ENCODE measurements at regions not wholly inside any gene's neighbourhood (a gene's known extent, or its start where the extent isn't known, plus 50 kb on each side); places are given as distances from the start of the nearest gene placed in this dataset.

DNA sequence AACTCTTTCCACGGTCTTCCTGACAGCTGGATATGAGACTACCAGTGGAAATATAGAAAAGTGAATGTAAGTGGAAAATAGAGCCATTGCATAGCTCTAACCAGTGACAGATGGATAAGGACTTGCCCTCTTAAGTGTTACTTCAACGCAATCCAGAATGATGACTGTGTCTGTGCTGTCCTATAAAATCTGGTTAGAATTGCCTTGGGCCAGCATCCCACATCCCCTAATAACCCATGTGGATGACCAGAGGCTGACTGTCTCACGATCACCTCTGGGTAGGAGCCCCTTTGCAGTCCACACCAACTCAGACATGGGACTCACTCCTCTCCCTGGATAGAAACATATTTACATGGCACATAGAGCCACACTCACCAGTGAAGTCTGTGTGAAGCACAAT, 186.6 kb downstream of the C1D start:
- TF ChIP-seq, protein P1, sequence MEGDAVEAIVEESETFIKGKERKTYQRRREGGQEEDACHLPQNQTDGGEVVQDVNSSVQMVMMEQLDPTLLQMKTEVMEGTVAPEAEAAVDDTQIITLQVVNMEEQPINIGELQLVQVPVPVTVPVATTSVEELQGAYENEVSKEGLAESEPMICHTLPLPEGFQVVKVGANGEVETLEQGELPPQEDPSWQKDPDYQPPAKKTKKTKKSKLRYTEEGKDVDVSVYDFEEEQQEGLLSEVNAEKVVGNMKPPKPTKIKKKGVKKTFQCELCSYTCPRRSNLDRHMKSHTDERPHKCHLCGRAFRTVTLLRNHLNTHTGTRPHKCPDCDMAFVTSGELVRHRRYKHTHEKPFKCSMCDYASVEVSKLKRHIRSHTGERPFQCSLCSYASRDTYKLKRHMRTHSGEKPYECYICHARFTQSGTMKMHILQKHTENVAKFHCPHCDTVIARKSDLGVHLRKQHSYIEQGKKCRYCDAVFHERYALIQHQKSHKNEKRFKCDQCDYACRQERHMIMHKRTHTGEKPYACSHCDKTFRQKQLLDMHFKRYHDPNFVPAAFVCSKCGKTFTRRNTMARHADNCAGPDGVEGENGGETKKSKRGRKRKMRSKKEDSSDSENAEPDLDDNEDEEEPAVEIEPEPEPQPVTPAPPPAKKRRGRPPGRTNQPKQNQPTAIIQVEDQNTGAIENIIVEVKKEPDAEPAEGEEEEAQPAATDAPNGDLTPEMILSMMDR (IDR thresholded peaks at IDR 0.05), result no peak
- TF ChIP-seq POLR2A (IDR thresholded peaks at IDR 0.05) (no peak), EP300 (IDR thresholded peaks at IDR 0.05) (no peak)

Data from tibial nerve (tissue), 4 donors.